Bronchial epithelial cell (primary cell): ENCODE measurements at regions not wholly inside any gene's neighbourhood (a gene's known extent, or its start where the extent isn't known, plus 50 kb on each side); places are given as distances from the start of the nearest gene placed in this dataset.

Experiments used
- DNase-seq: peaks from one replicate; pipeline ENCODE4 v3.0.0-alpha.2; 2010; ENCODE audit warnings: low read depth
- FAIRE-seq: peaks from 2 replicates; lab custom pipeline; 2011; peaks lifted over from hg19 to GRCh38; lab: Jason Lieb, UNC
- H3K27me3 ChIP-seq: 2 replicates; pipeline ENCODE4 v1.5.1; 2011; ENCODE audit warnings: low read length; ENCODE audit not compliant: control insufficient read depth, insufficient read depth
- H3K36me3 ChIP-seq: 2 replicates; pipeline ENCODE4 v1.5.1; 2011; ENCODE audit warnings: low read length; ENCODE audit not compliant: control insufficient read depth, insufficient read depth
- H3K4me3 ChIP-seq: 2 replicates; pipeline ENCODE4 v1.5.1; 2011; ENCODE audit warnings: mild to moderate bottlenecking, low read depth, low read length, control low read depth
- CTCF ChIP-seq: IDR thresholded peaks from 2 replicates; pipeline ENCODE4 v1.5.1; 2011; ENCODE audit warnings: mild to moderate bottlenecking, moderate library complexity, low read length, control low read depth, inconsistent platforms; ENCODE audit not compliant: insufficient read depth, severe bottlenecking

GRCh38 chr4:152099981-152100378 is 339.2 kb upstream of the GATB start:
- Histone ChIP-seq H3K36me3 (no peaks in the 10 kb centered on the region), H3K27me3 (no peaks in the 10 kb centered on the region), H3K4me3 (no peak overlapping the region)
- TF ChIP-seq CTCF = no peak
- no peak for FAIRE-seq
- no peak for DNase-seq

- FAIRE-seq (no peak), DNase-seq (no peak)
- Histone ChIP-seq H3K4me3 (no peak overlapping the region), H3K36me3 (no peaks in the 10 kb centered on the region), H3K27me3 (no peaks in the 10 kb centered on the region)
- TF ChIP-seq CTCF = peak; percentile 23
Observed at GRCh38 chr4:152099555-152099954, 338.7 kb upstream of the GATB start.

- no peak for TF ChIP-seq CTCF
- peak; percentile 75 for FAIRE-seq
- DNase-seq = no peak
- H3K36me3 ChIP-seq = no peaks in the 10 kb centered on the region
- no peaks in the 10 kb centered on the region for H3K27me3 ChIP-seq
- H3K4me3 ChIP-seq = no peak overlapping the region
Observed at GRCh38 chr4:152099061-152099425, 338.2 kb upstream of the GATB start.

GRCh38 chr4:152098365-152099060 is 337.7 kb upstream of the GATB start:
- no peak overlapping the region for H3K4me3 ChIP-seq
- no peaks in the 10 kb centered on the region for H3K27me3 ChIP-seq
- H3K36me3 ChIP-seq = no peaks in the 10 kb centered on the region
- FAIRE-seq = no peak
- no peak for TF ChIP-seq CTCF
- no peak for DNase-seq

- Histone ChIP-seq H3K4me3 (no peak overlapping the region), H3K27me3 (no peaks in the 10 kb centered on the region), H3K36me3 (no peaks in the 10 kb centered on the region)
- DNase-seq = no peak
- no peak for TF ChIP-seq CTCF
- no peak for FAIRE-seq
Observed at GRCh38 chr4:152097371-152097770, 336.6 kb upstream of the GATB start.

GRCh38 chr4:152095701-152096070 is 334.9 kb upstream of the GATB start:
- H3K36me3 ChIP-seq = no peaks in the 10 kb centered on the region
- DNase-seq (peak; percentile 72), FAIRE-seq (no peak)
- no peak for TF ChIP-seq CTCF
- no peaks in the 10 kb centered on the region for H3K27me3 ChIP-seq
- no peak overlapping the region for H3K4me3 ChIP-seq
